Vagina (tissue), 2 donors: ENCODE measurements at regions not wholly inside any gene's neighbourhood (a gene's known extent, or its start where the extent isn't known, plus 50 kb on each side); places are given as distances from the start of the nearest gene placed in this dataset.

Experiments
- CTCF ChIP-seq, 3 experiments: fragments of 450-650 bp in 2 of 3; fragments of 200-600 bp in 1 of 3; sonication (generic) in 1 of 3; IDR thresholded peaks; one replicate each; pipeline ENCODE4 v1.5.1; 2017 to 2019; ENCODE audit warnings: antibody characterized with exemption in 3 of 3, mild to moderate bottlenecking in 2 of 3, moderate library complexity in 2 of 3
- POLR2AphosphoS5 ChIP-seq, 2 donors: sonication (generic); formaldehyde crosslinking; IDR thresholded peaks; one replicate each; pipeline ENCODE4 v1.9.0; 2017; ENCODE audit warnings: antibody characterized with exemption in 2 of 2, mild to moderate bottlenecking in 2 of 2, low read depth in 1 of 2; ENCODE audit not compliant: insufficient read depth in 1 of 2

- TF ChIP-seq CTCF (IDR thresholded peaks at IDR 0.05) (no peak), POLR2AphosphoS5 (IDR thresholded peaks at IDR 0.05; ENCODE audit: insufficient read depth in 1 of 2, low read depth in 1 of 2) (no peak)
These were observed 132.3 kb downstream of the URB2 start for GRCh38 chr1:229758101-229759036.
